ENCODE measurements at regions not wholly inside any gene's neighbourhood (a gene's known extent, or its start where the extent isn't known, plus 50 kb on each side); places are given as distances from the start of the nearest gene placed in this dataset.
A peak's percentile ranks its signal among the peaks of the same experiment; 100 is the strongest.

- no peaks in the 10 kb centered on the region for H3K9me3 ChIP-seq
- H3K27ac ChIP-seq, result peak overlapping the region; percentile 71 to 80; a peak in 5 of 6 replicates
- peak overlapping the region; percentile 6; the same call in 1 of the 3 replicates for H3K4me2 ChIP-seq
- DNase-seq (ENCODE audit: low read depth in 1 of 2, low spot score in 1 of 2) (no peak), FAIRE-seq (no peak), ATAC-seq (no peak)
- ChIA-PET CTCF (interaction anchor here (0.8 to 2.9 kb wide), 11 partner anchors 11 to 96 kb away, joined by 3 to 12 read pairs (median 4); no protein-coding TSS in a partner anchor), POLR2A (interaction anchor here (1.1 to 1.9 kb wide), 5 partner anchors 15 to 146 kb away, joined by 3 to 6 read pairs (median 4); partner anchors contain the start of gene ARF6)
- H3K4me1 ChIP-seq, result peaks cover 33% of the 10 kb centered on the region
- WGBS (ENCODE audit: missing lambda C conversion rate), result 49% methylated on average over 4 of the region's 4 CpGs
- no peak overlapping the region for H3K4me3 ChIP-seq
- TF ChIP-seq POLR2AphosphoS2 (conservative IDR thresholded peaks at IDR 0.05; ENCODE audit: low read length), result no peak
- no peak for TF ChIP-seq KDM1A (IDR thresholded peaks at IDR 0.05; ENCODE audit: low read depth)
- TF ChIP-seq MAFK (IDR thresholded peaks at IDR 0.05; ENCODE audit: partially characterized antibody), result peak; percentile 69
Observed at GRCh38 chr14:50039120-50039517, 77.3 kb downstream of the VCPKMT start.

- Histone ChIP-seq H3K9me3 (no peaks in the 10 kb centered on the region), H3K4me2 (peak overlapping the region; percentile 51), H3K27ac (peak overlapping the region; percentile 71 to 80), H3K4me1 (peaks cover 40% of the 10 kb centered on the region), H3K4me3 (no peak overlapping the region)
- ChIA-PET POLR2A (interaction anchor here (1.9 kb wide), 1 partner anchor 22 kb away, joined by 4 read pairs; no protein-coding TSS in a partner anchor), CTCF (interaction anchor here (1.1 to 2.2 kb wide), 4 partner anchors 16 to 186 kb away, joined by 3 to 5 read pairs (median 4); no protein-coding TSS in a partner anchor)
- TF ChIP-seq HOXB13 (CRISPR knock-in tag; IDR thresholded peaks at IDR 0.05; ENCODE audit: low read depth) (no peak), CEBPB (IDR thresholded peaks at IDR 0.05) (0 out of 4 replicates have a peak, but pooled peaks of 1 of the 2 experiments have one; percentile 10)
- peak in 1 of 2 experiments; percentile 26; a peak in 2 of 6 replicates for ATAC-seq
- 89% methylated on average over 5 of the region's 9 CpGs for WGBS (ENCODE audit: missing lambda C conversion rate)
- no peak for FAIRE-seq
- DNase-seq (ENCODE audit: low read depth in 1 of 2, low spot score in 1 of 2), result peak; percentile 38 to 48
Observed at GRCh38 chr14:50039734-50040400, 76.5 kb downstream of the VCPKMT start.

- TF ChIP-seq BCL3 (IDR thresholded peaks at IDR 0.05) (no peak), FOSL2 (IDR thresholded peaks at IDR 0.05) (no peak), FOSL2 (CRISPR knock-in tag; IDR thresholded peaks at IDR 0.05) (peak; percentile 31; the same call in 1 of the 2 replicates), KDM5A (IDR thresholded peaks at IDR 0.05) (no peak), KDM1A (IDR thresholded peaks at IDR 0.05; ENCODE audit: low read depth) (no peak), EHF (CRISPR knock-in tag; IDR thresholded peaks at IDR 0.05) (no peak), ESRRA (IDR thresholded peaks at IDR 0.05; ENCODE audit: borderline replicate concordance, low read length) (no peak), MAX (IDR thresholded peaks at IDR 0.05) (0 out of 2 replicates have a peak, but pooled peaks have one; percentile 26), HDAC2 (IDR thresholded peaks at IDR 0.05) (no peak), PHF8 (IDR thresholded peaks at IDR 0.05; ENCODE audit: borderline replicate concordance, low read depth) (no peak)
- WGBS (ENCODE audit: missing lambda C conversion rate), result 44% methylated on average over 4 of the region's 4 CpGs
- ChIA-PET POLR2A (interaction anchor here (1.9 kb wide), 1 partner anchor 22 kb away, joined by 4 read pairs; no protein-coding TSS in a partner anchor), CTCF (interaction anchor here (1.1 to 2.2 kb wide), 4 partner anchors 15 to 187 kb away, joined by 3 to 5 read pairs (median 4); no protein-coding TSS in a partner anchor)
- Histone ChIP-seq H3K4me3 (no peak overlapping the region), H3K4me1 (peaks cover 45% of the 10 kb centered on the region), H3K27ac (peak overlapping the region; percentile 71 to 80), H3K9me3 (0 out of 3 replicates have a peak, but pooled peaks cover 1% of the 10 kb centered on the region), H3K4me2 (peak overlapping the region; percentile 51)
- ATAC-seq, result peak; percentile 71 to 74; a peak in 5 of 6 replicates
- FAIRE-seq, result no peak
- DNase-seq (ENCODE audit: low read depth in 1 of 2, low spot score in 1 of 2), result peak; percentile 54 to 64
Observed at GRCh38 chr14:50040401-50040775, 76.0 kb downstream of the VCPKMT start.

- Histone ChIP-seq H3K4me1 (peaks cover 47% of the 10 kb centered on the region), H3K27ac (peak overlapping the region; percentile 71 to 80; a peak in 5 of 6 replicates), H3K4me2 (peak overlapping the region; percentile 51), H3K4me3 (no peak overlapping the region), H3K9me3 (0 out of 3 replicates have a peak, but pooled peaks cover 7% of the 10 kb centered on the region)
- FAIRE-seq, result no peak
- WGBS (ENCODE audit: missing lambda C conversion rate), result 91% methylated on average over 7 of the region's 7 CpGs
- TF ChIP-seq NPAS2 (CRISPR knock-in tag; IDR thresholded peaks at IDR 0.05; ENCODE audit: borderline replicate concordance) (no peak), SMC3 (IDR thresholded peaks at IDR 0.05) (no peak), MAFK (IDR thresholded peaks at IDR 0.05; ENCODE audit: partially characterized antibody) (peak; percentile 97), MAX (IDR thresholded peaks at IDR 0.05) (no peak)
- ChIA-PET CTCF (interaction anchor here (1.3 to 2.2 kb wide), 3 partner anchors 15 to 116 kb away, joined by 3 to 5 read pairs (median 3); no protein-coding TSS in a partner anchor), POLR2A (no interaction called here)
- no peak for ATAC-seq
- no peak for DNase-seq (ENCODE audit: low read depth in 1 of 2, low spot score in 1 of 2)
Observed at GRCh38 chr14:50040895-50041465, 75.4 kb downstream of the VCPKMT start.

Data from A549 (cell line).